T-helper 9 cell (primary cell): ENCODE measurements at regions not wholly inside any gene's neighbourhood (a gene's known extent, or its start where the extent isn't known, plus 50 kb on each side); places are given as distances from the start of the nearest gene placed in this dataset.

ENCODE experiments used
- DNase-seq: peaks from one replicate; pipeline ENCODE4 v3.0.0-alpha.2; 2020

GRCh38 chr15:96415513-96416217 is 85.2 kb downstream of the NR2F2 start:
- no peak for DNase-seq

- no peak for DNase-seq
Measured at GRCh38 chr15:96416218-96416933, 85.9 kb downstream of the NR2F2 start.

- no peak for DNase-seq
Measured at GRCh38 chr15:96416934-96417759, 86.6 kb downstream of the NR2F2 start.

- no peak for DNase-seq
Measured at GRCh38 chr15:96417760-96418130, 87.2 kb downstream of the NR2F2 start.

GRCh38 chr15:96418146-96418545 is 87.6 kb downstream of the NR2F2 start:
- no peak for DNase-seq

- no peak for DNase-seq
Measured at GRCh38 chr15:96421178-96421601, 90.7 kb downstream of the NR2F2 start.

GRCh38 chr15:96422125-96422524 is 91.6 kb downstream of the NR2F2 start:
- DNase-seq: no peak

- DNase-seq: no peak
Measured at GRCh38 chr15:96424674-96425073, 94.2 kb downstream of the NR2F2 start.

GRCh38 chr15:96428742-96429141 is 98.2 kb downstream of the NR2F2 start:
- no peak for DNase-seq

- DNase-seq: no peak
Measured at GRCh38 chr15:96431786-96432185, 101.3 kb downstream of the NR2F2 start.

- no peak for DNase-seq
Measured at GRCh38 chr15:96435022-96435421, 104.5 kb downstream of the NR2F2 start.

- no peak for DNase-seq
Measured at GRCh38 chr15:96435841-96436240, 105.3 kb downstream of the NR2F2 start.

- no peak for DNase-seq
Measured at GRCh38 chr15:96440978-96441377, 110.5 kb downstream of the NR2F2 start.

GRCh38 chr15:96442076-96442475 is 111.6 kb downstream of the NR2F2 start:
- DNase-seq: no peak

- DNase-seq: no peak
Measured at GRCh38 chr15:96444865-96445264, 114.4 kb downstream of the NR2F2 start.

GRCh38 chr15:96448923-96449322 is 118.4 kb downstream of the NR2F2 start:
- no peak for DNase-seq

- no peak for DNase-seq
Measured at GRCh38 chr15:96457841-96458240, 127.3 kb downstream of the NR2F2 start.

GRCh38 chr15:96460106-96460505 is 129.6 kb downstream of the NR2F2 start:
- no peak for DNase-seq

GRCh38 chr15:96462768-96463750 is 132.6 kb downstream of the NR2F2 start:
- no peak for DNase-seq

- no peak for DNase-seq
Measured at GRCh38 chr15:96466389-96466947, 136.0 kb downstream of the NR2F2 start.

- no peak for DNase-seq
Measured at GRCh38 chr15:96468036-96468435, 137.5 kb downstream of the NR2F2 start.
